ENCODE measurements at regions not wholly inside any gene's neighbourhood (a gene's known extent, or its start where the extent isn't known, plus 50 kb on each side); places are given as distances from the start of the nearest gene placed in this dataset.

- TF ChIP-seq EZH2phosphoT487 (IDR thresholded peaks at IDR 0.05; ENCODE audit: low read depth) (no peak), CTCF (IDR thresholded peaks at IDR 0.05; ENCODE audit: low read depth, low read length) (no peak)
These were observed 123.0 kb upstream of the TLR3 start for GRCh38 chr4:185945906-185946305.
